DOHH2 (cell line): ENCODE measurements at regions not wholly inside any gene's neighbourhood (a gene's known extent, or its start where the extent isn't known, plus 50 kb on each side); places are given as distances from the start of the nearest gene placed in this dataset.

Source experiments
- H3F3A ChIP-seq: fragments of 200-600 bp; sonication (generic), shearing (Covaris generic); 2 replicates; pipeline ENCODE4 v1.6.0; 2016; ENCODE audit warnings: antibody characterized with exemption, mild to moderate bottlenecking; ENCODE audit not compliant: control insufficient read depth, insufficient read depth
- H3K27ac ChIP-seq: fragments of 200-600 bp; sonication (generic); 2 replicates; pipeline ENCODE4 v1.5.1; 2014; ENCODE audit warnings: low read depth, mild to moderate bottlenecking, low read length, moderate library complexity
- H3K27me3 ChIP-seq: fragments of 200-600 bp; sonication (generic); 2 replicates; pipeline ENCODE4 v1.6.1; 2014; ENCODE audit warnings: mild to moderate bottlenecking, low read length, mixed read lengths; ENCODE audit not compliant: control insufficient read depth
- H3K36me3 ChIP-seq: fragments of 200-600 bp; sonication (generic); 2 replicates; pipeline ENCODE4 v1.6.1; 2014; ENCODE audit warnings: mild to moderate bottlenecking, low read length, moderate library complexity, mixed read lengths; ENCODE audit not compliant: control insufficient read depth
- H3K4me1 ChIP-seq: fragments of 200-600 bp; sonication (generic); 2 replicates; pipeline ENCODE4 v1.6.1; 2014; ENCODE audit warnings: mild to moderate bottlenecking, low read length, mixed read lengths; ENCODE audit not compliant: control insufficient read depth
- H3K4me2 ChIP-seq: fragments of 200-600 bp; sonication (generic); 2 replicates; pipeline ENCODE4 v1.6.0; 2014; ENCODE audit warnings: mild to moderate bottlenecking, low read length, moderate library complexity
- H3K4me3 ChIP-seq: fragments of 200-600 bp; sonication (generic); 2 replicates; pipeline ENCODE4 v1.5.1; 2014; ENCODE audit warnings: mild to moderate bottlenecking, low read length, mixed read lengths
- H3K79me2 ChIP-seq: fragments of 200-600 bp; sonication (generic); 2 replicates; pipeline ENCODE4 v1.6.1; 2014; ENCODE audit warnings: mild to moderate bottlenecking, low read length, mixed read lengths; ENCODE audit not compliant: control insufficient read depth
- H3K9me2 ChIP-seq: fragments of 200-600 bp; sonication (generic); replicated peaks from 2 replicates; pipeline ENCODE4 v1.6.1; 2014; ENCODE audit warnings: mild to moderate bottlenecking, low read length, mixed read lengths; ENCODE audit not compliant: control insufficient read depth
- H3K9me3 ChIP-seq: fragments of 200-600 bp; sonication (generic); 2 replicates; pipeline ENCODE4 v1.6.1; 2014; ENCODE audit warnings: antibody characterized with exemption, low read length, mixed read lengths; ENCODE audit not compliant: control insufficient read depth, insufficient read depth
- H4K20me1 ChIP-seq: fragments of 200-600 bp; sonication (generic); 2 replicates; pipeline ENCODE4 v1.6.0; 2014; ENCODE audit warnings: low read depth, mild to moderate bottlenecking, antibody characterized with exemption, low read length, moderate library complexity; ENCODE audit not compliant: control insufficient read depth, insufficient read depth
- CTCF ChIP-seq: fragments of 200-600 bp; sonication (generic); IDR thresholded peaks from one replicate; pipeline ENCODE4 v1.5.1; 2014; ENCODE audit warnings: antibody characterized with exemption, mild to moderate bottlenecking, low read depth, low read length; ENCODE audit not compliant: poor library complexity, severe bottlenecking
- EZH2phosphoT487 ChIP-seq: fragments of 200-600 bp; sonication (generic); IDR thresholded peaks from 2 replicates; pipeline ENCODE4 v1.6.1; 2017; ENCODE audit warnings: borderline replicate concordance, mild to moderate bottlenecking, antibody characterized with exemption, low read length, moderate library complexity, mixed read lengths

- Histone ChIP-seq H3F3A (no peaks in the 10 kb centered on the region), H3K36me3 (no peaks in the 10 kb centered on the region), H4K20me1 (no peaks in the 10 kb centered on the region), H3K9me2 (no peaks in the 10 kb centered on the region), H3K4me3 (no peak overlapping the region), H3K27ac (no peak overlapping the region), H3K9me3 (no peaks in the 10 kb centered on the region), H3K4me2 (no peak overlapping the region), H3K4me1 (peaks cover 7% of the 10 kb centered on the region), H3K79me2 (no peaks in the 10 kb centered on the region), H3K27me3 (no peaks in the 10 kb centered on the region)
- TF ChIP-seq CTCF (no peak), EZH2phosphoT487 (no peak)
These were observed 405.0 kb upstream of the MEF2C start for GRCh38 chr5:89287964-89288363.

GRCh38 chr5:89286320-89286719 lies 403.3 kb upstream of the MEF2C start:
- Histone ChIP-seq H3K4me1 (peaks cover 9% of the 10 kb centered on the region), H3K4me2 (no peak overlapping the region), H4K20me1 (no peaks in the 10 kb centered on the region), H3K36me3 (no peaks in the 10 kb centered on the region), H3K9me2 (no peaks in the 10 kb centered on the region), H3K4me3 (no peak overlapping the region), H3K27ac (no peak overlapping the region), H3K27me3 (no peaks in the 10 kb centered on the region), H3K79me2 (no peaks in the 10 kb centered on the region), H3F3A (no peaks in the 10 kb centered on the region), H3K9me3 (no peaks in the 10 kb centered on the region)
- TF ChIP-seq CTCF = no peak
- TF ChIP-seq EZH2phosphoT487 = no peak

- H3K4me3 ChIP-seq = no peak overlapping the region
- no peaks in the 10 kb centered on the region for H3K9me3 ChIP-seq
- H3K4me1 ChIP-seq = peaks cover 18% of the 10 kb centered on the region
- no peaks in the 10 kb centered on the region for H3K9me2 ChIP-seq
- H3K4me2 ChIP-seq = no peak overlapping the region
- no peaks in the 10 kb centered on the region for H3F3A ChIP-seq
- TF ChIP-seq EZH2phosphoT487 (no peak), CTCF (no peak)
- H3K79me2 ChIP-seq = no peaks in the 10 kb centered on the region
- H3K27me3 ChIP-seq = no peaks in the 10 kb centered on the region
- H4K20me1 ChIP-seq = no peaks in the 10 kb centered on the region
- H3K36me3 ChIP-seq = no peaks in the 10 kb centered on the region
- H3K27ac ChIP-seq = no peak overlapping the region
These were observed 400.9 kb upstream of the MEF2C start for GRCh38 chr5:89283728-89284493.
